H1 (cell line): ENCODE measurements at regions not wholly inside any gene's neighbourhood (a gene's known extent, or its start where the extent isn't known, plus 50 kb on each side); places are given as distances from the start of the nearest gene placed in this dataset.

ENCODE experiments used
- CTCF ChIA-PET: fragments of 300-600 bp; sonication (Branson Sonifier 250); formaldehyde crosslinking; loops from one replicate; lab custom pipeline; 2021; ENCODE audit not compliant: partially characterized antibody; lab: Charles Lee
- POLR2A ChIA-PET: fragments of 300-600 bp; sonication (Branson Sonifier 250); formaldehyde crosslinking; loops from one replicate; lab custom pipeline; 2021; ENCODE audit warnings: inconsistent platforms; ENCODE audit not compliant: partially characterized antibody; lab: Charles Lee
- DNase-seq, 2 experiments: peaks; one replicate each; pipeline versions ENCODE4 v3.0.0 to v3.0.0-alpha.2; 2010 to 2022; ENCODE audit warnings: low spot score in 2 of 2, low read depth in 1 of 2, mixed read lengths in 1 of 2
- FAIRE-seq: peaks from 2 replicates; lab custom pipeline; 2011; peaks lifted over from hg19 to GRCh38; lab: Jason Lieb, UNC
- H2AFZ ChIP-seq: 2 replicates; pipeline ENCODE4 v1.8.1; 2012; ENCODE audit warnings: low read length, inconsistent platforms
- H2AK5ac ChIP-seq: 2 replicates; pipeline ENCODE4 v1.6.1; 2013; ENCODE audit warnings: low read depth, low read length
- H2BK120ac ChIP-seq: replicated peaks from 2 replicates; pipeline ENCODE3; 2013; ENCODE audit warnings: low read depth, low read length, inconsistent platforms
- H2BK12ac ChIP-seq: 2 replicates; pipeline ENCODE4 v1.6.1; 2013; ENCODE audit warnings: low read depth, low read length
- H2BK15ac ChIP-seq: 2 replicates; pipeline ENCODE4 v1.6.1; 2013; ENCODE audit warnings: low read length
- H2BK20ac ChIP-seq: 2 replicates; pipeline ENCODE4 v1.6.1; 2013; ENCODE audit warnings: low read length
- H2BK5ac ChIP-seq: 2 replicates; pipeline ENCODE4 v1.6.1; 2013; ENCODE audit warnings: low read depth, low read length
- H3K14ac ChIP-seq: 2 replicates; pipeline ENCODE4 v1.6.1; 2013; ENCODE audit warnings: inconsistent platforms; ENCODE audit not compliant: insufficient read length
- H3K18ac ChIP-seq: 2 replicates; pipeline ENCODE4 v1.6.1; 2013; ENCODE audit warnings: low read length; ENCODE audit errors: extremely low read depth
- H3K23ac ChIP-seq: 2 replicates; pipeline ENCODE4 v1.6.1; 2013; ENCODE audit warnings: inconsistent platforms; ENCODE audit not compliant: insufficient read length
- H3K23me2 ChIP-seq: 2 replicates; pipeline ENCODE4 v1.6.1; 2013; ENCODE audit warnings: low read depth, low read length
- H3K27ac ChIP-seq: 2 replicates; pipeline ENCODE4 v1.6.1; 2011; ENCODE audit warnings: low read depth, low read length, inconsistent platforms
- H3K27me3 ChIP-seq, 4 experiments: replicated peaks in 1 of 4; 1 replicate in 1 of 4; 2 replicates in 3 of 4; pipeline versions ENCODE4 v1.6.1 to v1.8.1; 2011 to 2013; ENCODE audit warnings: low read length in 3 of 4, mild to moderate bottlenecking in 3 of 4, inconsistent platforms in 2 of 4, mixed read lengths in 2 of 4, moderate library complexity in 1 of 4; ENCODE audit not compliant: control insufficient read depth in 3 of 4, insufficient read depth in 3 of 4; ENCODE audit errors: extremely low read depth in 1 of 4
- H3K36me3 ChIP-seq, 4 experiments: 2 replicates each; pipeline versions ENCODE4 v1.6.1 to v1.8.1; 2011 to 2013; ENCODE audit warnings: mild to moderate bottlenecking in 4 of 4, low read length in 3 of 4, moderate library complexity in 2 of 4, control low read depth in 1 of 4, inconsistent platforms in 1 of 4; ENCODE audit not compliant: insufficient read depth in 4 of 4, control insufficient read depth in 2 of 4
- H3K4ac ChIP-seq: replicated peaks from 2 replicates; pipeline ENCODE3; 2013; ENCODE audit warnings: low read length, low read depth, mixed read lengths, inconsistent platforms; ENCODE audit not compliant: insufficient read length
- H3K4me1 ChIP-seq, 4 experiments: replicated peaks in 1 of 4; 1 replicate in 1 of 4; 2 replicates in 3 of 4; pipeline versions ENCODE4 v1.6.1 to v1.8.1; 2011 to 2013; ENCODE audit warnings: low read length in 3 of 4, inconsistent platforms in 2 of 4, mixed read lengths in 1 of 4; ENCODE audit not compliant: insufficient read depth in 4 of 4, control insufficient read depth in 3 of 4
- H3K4me2 ChIP-seq, 2 experiments: 2 replicates each; pipeline versions ENCODE4 v1.6.1 to v1.8.1; 2011 to 2013; ENCODE audit warnings: low read depth in 2 of 2, low read length in 2 of 2, control low read depth in 1 of 2, inconsistent platforms in 1 of 2, mild to moderate bottlenecking in 1 of 2; ENCODE audit not compliant: insufficient read depth in 1 of 2
- H3K4me3 ChIP-seq, 4 experiments: fragments of 200-600, 300-600 bp in 1 of 4; sonication (generic), shearing (Covaris generic), sonication (Bioruptor Twin) in 1 of 4; 2 replicates each; pipeline versions ENCODE4 v1.5.1 to v1.8.1; 2011 to 2016; ENCODE audit warnings: low read length in 4 of 4, low read depth in 3 of 4, control low read depth in 2 of 4, inconsistent platforms in 2 of 4, mild to moderate bottlenecking in 2 of 4, mixed read lengths in 1 of 4, moderate library complexity in 1 of 4; ENCODE audit not compliant: insufficient read depth in 2 of 4; ENCODE audit errors: extremely low read depth in 1 of 4
- H3K56ac ChIP-seq: replicated peaks from 2 replicates; pipeline ENCODE3; 2013; ENCODE audit warnings: low read depth, mild to moderate bottlenecking, mixed read lengths, low read length, inconsistent platforms; ENCODE audit not compliant: insufficient read length
- H3K79me1 ChIP-seq: 2 replicates; pipeline ENCODE4 v1.6.1; 2013; ENCODE audit warnings: low read depth, low read length, control low read depth
- H3K79me2 ChIP-seq, 2 experiments: 2 replicates each; pipeline versions ENCODE4 v1.6.1 to v1.8.1; 2012 to 2013; ENCODE audit warnings: low read length in 2 of 2, mild to moderate bottlenecking in 2 of 2, inconsistent platforms in 1 of 2; ENCODE audit not compliant: insufficient read depth in 2 of 2, control insufficient read depth in 1 of 2
- H3K9ac ChIP-seq, 4 experiments: replicated peaks in 1 of 4; 1 replicate in 1 of 4; 2 replicates in 3 of 4; pipeline versions ENCODE4 v1.6.1 to v1.8.1; 2011 to 2013; ENCODE audit warnings: low read depth in 3 of 4, low read length in 3 of 4, control low read depth in 2 of 4, mild to moderate bottlenecking in 2 of 4, moderate library complexity in 2 of 4, inconsistent platforms in 1 of 4; ENCODE audit errors: extremely low read depth in 1 of 4
- H3K9me3 ChIP-seq, 2 experiments: 2 replicates each; pipeline versions ENCODE4 v1.6.1 to v1.8.1; 2012 to 2013; ENCODE audit warnings: mild to moderate bottlenecking in 2 of 2, moderate library complexity in 2 of 2, control low read depth in 1 of 2, inconsistent platforms in 1 of 2, low read depth in 1 of 2, low read length in 1 of 2, mixed read lengths in 1 of 2; ENCODE audit not compliant: insufficient read depth in 2 of 2
- H4K20me1 ChIP-seq, 2 experiments: replicated peaks in 1 of 2; 2 replicates each; pipeline versions ENCODE3 to v1.8.1; 2011 to 2013; ENCODE audit warnings: inconsistent platforms in 2 of 2, low read length in 2 of 2, mild to moderate bottlenecking in 1 of 2; ENCODE audit not compliant: insufficient read depth in 2 of 2, control insufficient read depth in 1 of 2
- H4K5ac ChIP-seq: 2 replicates; pipeline ENCODE4 v1.6.1; 2013; ENCODE audit warnings: low read length, low read depth, mixed read lengths, inconsistent platforms; ENCODE audit not compliant: insufficient read length
- H4K8ac ChIP-seq: 2 replicates; pipeline ENCODE4 v1.8.0; 2013; ENCODE audit warnings: mild to moderate bottlenecking, moderate library complexity, low read length, inconsistent platforms; ENCODE audit not compliant: insufficient read depth; ENCODE audit errors: extremely low read depth
- H4K91ac ChIP-seq: replicated peaks from 2 replicates; pipeline ENCODE3; 2013; ENCODE audit warnings: low read length, mixed read lengths, inconsistent platforms; ENCODE audit not compliant: insufficient read length
- ASH2L ChIP-seq: fragments of 200-600, 300-600 bp; sonication (generic); IDR thresholded peaks from one replicate; pipeline ENCODE4 v1.7.1; 2017; ENCODE audit warnings: low read length
- BACH1 ChIP-seq: IDR thresholded peaks from 2 replicates; pipeline ENCODE4 v1.6.1; 2012; ENCODE audit warnings: low read length, improper control_type of control experiment
- CHD1 ChIP-seq: IDR thresholded peaks from 2 replicates; pipeline ENCODE4 v1.6.1; 2012; ENCODE audit warnings: low read depth, low read length, improper control_type of control experiment
- CHD2 ChIP-seq: IDR thresholded peaks from 2 replicates; pipeline ENCODE4 v1.6.1; 2012; ENCODE audit warnings: low read length, improper control_type of control experiment
- CREB1 ChIP-seq: IDR thresholded peaks from 2 replicates; pipeline ENCODE4 v1.6.1; 2012; ENCODE audit warnings: inconsistent platforms
- CTBP2 ChIP-seq: IDR thresholded peaks from 2 replicates; pipeline ENCODE4 v1.7.0; 2011; ENCODE audit warnings: borderline replicate concordance, mild to moderate bottlenecking, moderate library complexity, mixed read lengths, low read length; ENCODE audit not compliant: insufficient read depth, insufficient read length
- HDAC6 ChIP-seq: IDR thresholded peaks from one replicate; pipeline ENCODE4 v1.7.1; 2012; ENCODE audit warnings: low read depth, mild to moderate bottlenecking, inconsistent platforms, low read length, moderate library complexity
- KDM1A ChIP-seq: fragments of 200-600, 300-600 bp; sonication (generic); IDR thresholded peaks from 2 replicates; pipeline ENCODE4 v1.7.1; 2016; ENCODE audit warnings: mild to moderate bottlenecking, low read length, borderline replicate concordance
- KDM4A ChIP-seq: IDR thresholded peaks from one replicate; pipeline ENCODE4 v1.7.1; 2012; ENCODE audit warnings: low read depth, mild to moderate bottlenecking, moderate library complexity, low read length, inconsistent platforms; ENCODE audit not compliant: severe bottlenecking
- KDM5A ChIP-seq: fragments of 200-600 bp; IDR thresholded peaks from 2 replicates; pipeline ENCODE4 v1.7.1; 2012; ENCODE audit warnings: mild to moderate bottlenecking, low read length, inconsistent platforms, mixed read lengths
- RFX5 ChIP-seq: IDR thresholded peaks from 2 replicates; pipeline ENCODE4 v1.6.1; 2011; ENCODE audit warnings: low read depth, low read length, improper control_type of control experiment, borderline replicate concordance
- SAP30 ChIP-seq: fragments of 300-600 bp; sonication (generic); IDR thresholded peaks from 2 replicates; pipeline ENCODE4 v1.7.1; 2012; ENCODE audit warnings: low read length, moderate library complexity, mild to moderate bottlenecking, inconsistent platforms; ENCODE audit not compliant: insufficient read depth, insufficient replicate concordance
- SIRT6 ChIP-seq: IDR thresholded peaks from one replicate; pipeline ENCODE4 v1.7.1; 2012; ENCODE audit warnings: low read length, inconsistent platforms
- SIX5 ChIP-seq: IDR thresholded peaks from 2 replicates; pipeline ENCODE4 v1.6.1; 2011; ENCODE audit warnings: mild to moderate bottlenecking, low read depth, low read length
- SRF ChIP-seq: IDR thresholded peaks from 2 replicates; pipeline ENCODE4 v1.6.1; 2011; ENCODE audit warnings: mild to moderate bottlenecking, low read depth, low read length, moderate library complexity
- TCF12 ChIP-seq: IDR thresholded peaks from 2 replicates; pipeline ENCODE4 v1.6.1; 2011; ENCODE audit warnings: low read depth, mild to moderate bottlenecking, low read length
- WGBS, 2 experiments: shearing (Covaris generic) in 1 of 2; methylation state at CpG; one replicate each; pipeline versions ENCODE4 v1.1.6 to v1.1.7; 2013 to 2015; ENCODE audit warnings: low lambda C conversion rate in 2 of 2, mixed read lengths in 2 of 2, inconsistent platforms in 1 of 2, low coverage in 1 of 2, missing lambda C conversion rate in 1 of 2; ENCODE audit not compliant: insufficient replicate concordance in 2 of 2, insufficient coverage in 1 of 2, insufficient read length in 1 of 2; ENCODE audit errors: extremely low coverage in 1 of 2, missing lambda C conversion rate in 1 of 2; 5-methylcytosine and 5-hydroxymethylcytosine counted together

DNA sequence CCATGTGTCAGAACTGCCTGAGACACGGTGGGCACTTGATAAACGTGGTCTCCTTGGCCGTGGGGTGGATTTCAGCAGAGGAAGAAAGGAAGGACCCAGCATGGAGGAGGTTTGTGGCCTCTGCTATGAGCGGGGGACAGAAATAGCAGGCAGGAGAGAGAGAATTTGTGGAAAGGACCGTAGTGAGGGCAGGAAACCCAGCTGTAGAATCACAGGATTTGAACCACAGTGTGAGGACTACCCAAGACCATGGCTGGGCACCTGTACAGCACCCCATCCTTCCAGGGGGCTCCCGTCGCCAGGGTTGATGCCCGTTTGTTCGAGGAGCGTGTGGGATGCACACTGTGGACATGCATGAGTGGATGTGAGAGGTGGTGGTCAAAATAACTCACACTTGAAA is 183.4 kb downstream of the PTPN20 start:
- POLR2A ChIA-PET, result no interaction called here
- Histone ChIP-seq H2AFZ (no peak overlapping the region), H3K79me1 (no peaks in the 10 kb centered on the region), H3K23me2 (no peaks in the 10 kb centered on the region), H2BK12ac (no peak overlapping the region), H3K79me2 (no peaks in the 10 kb centered on the region), H2BK20ac (no peak overlapping the region), H3K27ac (no peak overlapping the region), H3K36me3 (no peaks in the 10 kb centered on the region), H3K9me3 (no peaks in the 10 kb centered on the region; a peak in 1 of 4 replicates), H3K23ac (no peak overlapping the region), H3K18ac (no peak overlapping the region), H3K56ac (no peak overlapping the region), H3K4me3 (no peak overlapping the region), H3K4me2 (no peak overlapping the region), H2AK5ac (no peak overlapping the region), H3K27me3 (peaks cover 0 to 1% (median 0%) of the 10 kb centered on the region in 4 experiments; a peak in 1 of 7 replicates), H3K14ac (no peak overlapping the region), H2BK5ac (no peak overlapping the region), H4K91ac (no peak overlapping the region), H4K20me1 (no peaks in the 10 kb centered on the region), H3K9ac (no peak overlapping the region), H3K4ac (no peak overlapping the region), H4K8ac (no peak overlapping the region), H2BK120ac (no peak overlapping the region), H3K4me1 (no peaks in the 10 kb centered on the region), H4K5ac (no peak overlapping the region), H2BK15ac (no peak overlapping the region)
- WGBS, 2 experiments, result 87% methylated on average over 10 of the region's 10 CpGs; no CpG with 5 or more reads in 1 of the 2 experiments
- FAIRE-seq (no peak), DNase-seq (no peak)
- CTCF ChIA-PET, result interaction anchor here (1.3 kb wide), 1 partner anchor 70 kb away, joined by 3 read pairs; no protein-coding TSS in a partner anchor
- TF ChIP-seq SIX5 (no peak), HDAC6 (no peak), CTBP2 (no peak), SAP30 (no peak), TCF12 (no peak), SRF (no peak), CHD1 (no peak), CREB1 (no peak), CHD2 (no peak), KDM5A (no peak), BACH1 (no peak), RFX5 (no peak), KDM4A (no peak), ASH2L (no peak), KDM1A (no peak), SIRT6 (no peak)
